MM.1S (cell line): ENCODE measurements at regions not wholly inside any gene's neighbourhood (a gene's known extent, or its start where the extent isn't known, plus 50 kb on each side); places are given as distances from the start of the nearest gene placed in this dataset.

ENCODE experiments used
- CTCF ChIP-seq: fragments of 300-600 bp; sonication (generic); IDR thresholded peaks from 2 replicates; pipeline ENCODE4 v1.5.1; 2016; ENCODE audit warnings: antibody characterized with exemption, low read length, mixed read lengths
- EZH2 ChIP-seq: fragments of 300-600 bp; sonication (generic); optimal IDR thresholded peaks from 2 replicates; pipeline ENCODE3; 2017; ENCODE audit warnings: low read depth, mild to moderate bottlenecking, antibody characterized with exemption, low read length, mixed read lengths
- EZH2phosphoT487 ChIP-seq: fragments of 300-600 bp; sonication (generic); IDR thresholded peaks from 2 replicates; pipeline ENCODE4 v1.6.1; 2018; ENCODE audit warnings: antibody characterized with exemption, low read length

GRCh38 chr11:128388206-128388815, 199.0 kb downstream of the ETS1 start:
- TF ChIP-seq CTCF: no peak
- no peak for TF ChIP-seq EZH2phosphoT487
- no peak for TF ChIP-seq EZH2
